Right renal cortex interstitium (tissue), 3 donors: ENCODE measurements at regions not wholly inside any gene's neighbourhood (a gene's known extent, or its start where the extent isn't known, plus 50 kb on each side); places are given as distances from the start of the nearest gene placed in this dataset.

Experiments used
- DNase-seq, 3 donors: peaks; one replicate each; pipeline ENCODE4 v3.0.0-alpha.2; 2013; ENCODE audit warnings: low read depth in 3 of 3, low spot score in 2 of 3

DNA sequence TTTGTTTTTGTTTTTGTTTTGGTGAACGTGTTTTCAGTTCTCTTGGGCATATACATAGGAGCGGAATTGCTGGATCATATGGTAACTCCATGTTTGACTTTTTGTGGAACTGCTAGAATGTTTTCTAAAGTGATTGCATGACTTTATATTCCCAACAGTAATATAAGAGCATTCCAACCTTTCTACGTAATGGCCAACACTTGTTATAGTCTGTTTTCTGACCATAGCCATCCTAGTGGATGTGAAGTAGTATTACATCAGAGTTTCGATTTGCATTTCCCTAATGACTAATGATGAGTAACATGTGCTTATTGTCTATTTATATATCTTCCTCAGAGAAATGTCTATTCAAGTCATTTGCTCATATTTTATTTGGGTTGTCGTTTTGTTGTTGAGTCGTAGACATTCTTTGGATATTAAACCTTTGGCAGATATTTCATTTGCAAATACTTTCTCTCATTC is 268.7 kb downstream of the AEBP2 start:
- DNase-seq = no peak

- DNase-seq = no peak
These were observed 270.6 kb downstream of the AEBP2 start for GRCh38 chr12:19709889-19710288.

GRCh38 chr12:19710811-19711793 is 271.8 kb downstream of the AEBP2 start:
- DNase-seq = no peak

DNA sequence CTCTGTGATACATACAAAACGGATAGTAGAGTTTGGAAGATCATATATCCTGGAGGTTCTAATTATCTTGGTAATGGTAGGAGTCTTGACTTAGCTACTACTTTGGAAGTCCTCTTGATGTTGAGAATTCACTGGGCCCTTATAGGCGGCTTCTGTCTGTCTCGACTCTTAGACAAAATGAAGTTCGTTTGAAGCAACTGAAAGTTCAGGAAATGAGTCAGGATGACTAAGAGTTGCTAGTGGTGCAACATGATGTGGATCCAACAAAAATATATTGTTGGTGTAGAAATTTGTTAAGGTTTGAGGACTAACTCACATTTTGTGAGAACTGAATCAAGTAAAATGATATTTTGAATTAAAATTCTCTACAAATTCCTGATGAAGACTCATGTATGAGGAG is 272.7 kb downstream of the AEBP2 start:
- no peak for DNase-seq

- no peak for DNase-seq
These were observed 279.1 kb downstream of the AEBP2 start for GRCh38 chr12:19718401-19718800.

GRCh38 chr12:19719672-19720071 is 280.4 kb downstream of the AEBP2 start:
- no peak for DNase-seq

DNA sequence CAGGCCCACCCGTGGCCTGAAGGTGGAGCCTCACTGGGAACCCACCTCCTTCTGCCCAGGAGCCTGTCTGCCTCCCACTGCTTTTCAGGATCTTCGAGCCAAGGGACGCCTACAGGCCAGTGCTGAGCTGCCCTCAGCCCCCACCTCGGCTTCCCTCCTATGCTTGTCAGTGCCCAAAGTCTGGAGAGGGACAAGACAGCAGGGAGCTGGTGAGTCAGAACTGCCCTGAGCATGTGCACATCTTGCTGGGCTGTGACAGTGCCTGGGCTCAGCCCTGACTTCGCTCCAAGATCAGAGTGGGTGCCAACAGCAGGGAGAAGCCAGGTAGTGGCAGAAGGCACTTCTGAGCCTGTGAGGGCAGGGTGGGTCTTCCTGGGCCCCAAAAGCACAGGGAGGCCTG is 286.8 kb downstream of the AEBP2 start:
- no peak for DNase-seq

DNA sequence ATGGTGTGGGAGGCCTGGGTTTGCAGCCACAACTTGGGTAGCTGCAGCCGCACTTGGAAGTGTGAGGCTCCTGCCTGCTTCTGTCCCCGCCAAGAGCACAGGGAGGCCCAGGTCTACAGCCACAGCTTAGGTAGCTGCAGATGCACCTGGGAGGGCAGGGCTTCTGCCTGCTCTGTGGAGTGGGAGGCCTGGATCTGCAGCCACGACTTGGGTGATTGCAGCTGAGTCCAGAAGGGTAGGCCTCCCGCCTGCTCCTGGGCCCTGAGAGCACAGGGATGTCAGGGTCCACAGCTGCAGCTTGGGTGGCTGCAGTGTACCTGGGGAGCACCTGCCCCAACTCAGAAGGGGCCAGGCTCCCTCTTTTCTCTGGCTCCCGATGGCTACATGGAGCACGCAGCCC is 287.3 kb downstream of the AEBP2 start:
- no peak for DNase-seq

- no peak for DNase-seq
These were observed 297.7 kb downstream of the AEBP2 start for GRCh38 chr12:19737019-19737418.

DNA sequence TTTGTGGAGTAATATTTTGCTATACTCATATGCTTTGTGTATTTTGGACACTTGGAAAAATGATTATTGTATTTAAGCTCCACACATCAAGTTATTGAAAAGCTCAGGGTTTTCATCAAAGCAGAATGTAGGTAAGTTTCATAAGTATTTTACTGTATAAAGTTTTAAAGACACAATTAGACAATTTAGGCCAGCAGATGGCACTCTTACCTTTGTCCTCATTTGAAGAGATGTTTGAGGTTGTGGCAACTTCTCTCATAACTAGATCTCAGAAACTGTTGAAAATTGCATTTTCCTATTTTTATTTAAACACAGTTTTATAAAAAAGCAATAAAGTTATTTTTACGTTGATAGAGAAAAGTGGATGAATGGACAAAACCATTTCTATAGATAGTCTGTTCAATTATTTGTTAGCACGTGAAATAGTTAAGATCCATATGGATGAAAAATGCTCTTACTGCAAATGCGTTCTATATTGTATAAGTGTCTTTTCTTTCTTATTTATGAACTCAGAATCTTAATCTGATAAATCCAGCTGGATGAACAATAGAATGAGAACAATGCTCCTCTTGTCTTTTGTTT is 300.0 kb downstream of the AEBP2 start:
- DNase-seq = peak; percentile 56 to 61 (median 61)

GRCh38 chr12:19740472-19741131 is 301.3 kb downstream of the AEBP2 start:
- no peak for DNase-seq

GRCh38 chr12:19741132-19741489 is 301.8 kb downstream of the AEBP2 start:
- no peak for DNase-seq

DNA sequence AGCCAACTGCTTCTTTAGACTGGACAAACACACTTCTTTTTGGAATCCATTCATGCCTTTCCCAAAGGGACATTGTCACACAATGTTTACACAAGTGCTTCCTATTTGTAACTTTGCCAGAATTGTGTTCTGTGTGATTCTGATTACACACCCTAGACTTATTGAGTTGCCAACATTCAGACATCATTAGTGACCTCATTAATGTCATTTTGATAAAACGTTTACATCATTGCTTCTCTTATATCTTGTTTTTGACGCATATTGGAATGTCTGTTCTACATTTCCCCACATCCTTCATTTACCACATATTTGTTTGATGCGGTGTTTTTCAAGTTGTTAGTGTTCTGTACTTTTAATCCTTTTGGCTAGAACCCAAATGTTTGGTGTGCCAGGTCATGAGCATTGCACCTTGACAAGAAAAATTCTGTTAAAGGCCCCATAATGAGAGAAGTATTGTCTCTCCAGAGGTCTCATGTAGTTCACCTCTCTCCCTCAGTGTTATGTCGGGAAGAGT is 305.5 kb downstream of the AEBP2 start:
- DNase-seq = no peak

DNA sequence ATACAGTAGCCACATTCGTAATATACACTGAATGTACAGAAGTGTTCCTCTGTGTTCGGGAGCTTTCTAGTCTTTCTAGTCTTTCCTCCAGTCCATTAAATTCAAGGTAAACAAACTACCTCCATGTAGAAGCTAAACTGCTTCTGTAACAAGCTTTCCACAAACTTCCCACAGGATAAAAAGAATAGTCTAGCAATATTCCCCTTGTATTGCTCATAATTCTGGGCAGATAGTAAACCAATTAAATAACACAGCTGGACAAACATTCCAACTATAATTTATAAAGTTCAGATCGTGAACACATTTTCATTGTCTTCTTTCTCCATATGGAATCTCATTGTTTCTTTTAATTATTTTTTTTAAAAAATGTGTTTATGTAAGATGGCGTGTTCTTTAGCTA is 307.2 kb downstream of the AEBP2 start:
- DNase-seq = no peak

GRCh38 chr12:19749906-19750574 is 310.7 kb downstream of the AEBP2 start:
- no peak for DNase-seq

DNA sequence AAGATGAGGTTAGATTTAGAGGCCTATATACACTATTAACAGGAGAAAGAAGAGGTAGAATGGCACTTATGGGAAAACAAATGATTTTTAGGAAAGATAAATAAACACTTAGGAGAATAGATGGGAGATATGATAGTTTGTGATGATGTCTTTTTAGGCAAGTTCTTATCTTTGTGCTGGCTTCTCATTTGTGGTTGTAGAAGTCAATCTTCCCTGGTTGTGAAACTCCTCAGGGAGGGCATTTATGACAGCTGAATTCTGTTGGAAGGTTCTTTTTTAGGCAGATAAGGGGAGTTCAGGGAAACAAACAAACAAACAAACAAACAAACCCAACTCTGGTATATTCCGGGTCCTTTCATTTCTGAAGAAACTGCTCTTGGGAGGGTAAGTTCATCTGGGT is 311.8 kb downstream of the AEBP2 start:
- no peak for DNase-seq

DNA sequence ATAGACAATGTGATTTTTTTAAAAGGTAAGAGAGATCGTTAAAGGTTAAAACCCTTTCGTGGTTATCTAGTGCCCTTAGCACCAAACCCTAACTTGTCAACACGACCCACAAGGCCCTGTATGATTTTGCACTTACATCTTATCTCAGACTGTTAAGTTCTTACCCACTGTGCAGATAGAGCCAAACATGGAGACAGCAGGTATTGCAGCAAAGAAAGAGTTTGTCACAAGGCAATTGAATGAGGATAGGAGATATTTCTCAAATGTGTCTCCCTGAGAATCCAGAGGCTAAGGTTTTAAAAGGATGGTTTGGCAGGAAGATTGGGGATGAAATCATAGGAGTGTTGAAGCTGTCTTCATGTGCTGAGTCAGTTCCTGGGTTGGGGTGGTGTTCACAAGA is 313.4 kb downstream of the AEBP2 start:
- DNase-seq = no peak

- DNase-seq = no peak
These were observed 315.8 kb downstream of the AEBP2 start for GRCh38 chr12:19755136-19755535.

DNA sequence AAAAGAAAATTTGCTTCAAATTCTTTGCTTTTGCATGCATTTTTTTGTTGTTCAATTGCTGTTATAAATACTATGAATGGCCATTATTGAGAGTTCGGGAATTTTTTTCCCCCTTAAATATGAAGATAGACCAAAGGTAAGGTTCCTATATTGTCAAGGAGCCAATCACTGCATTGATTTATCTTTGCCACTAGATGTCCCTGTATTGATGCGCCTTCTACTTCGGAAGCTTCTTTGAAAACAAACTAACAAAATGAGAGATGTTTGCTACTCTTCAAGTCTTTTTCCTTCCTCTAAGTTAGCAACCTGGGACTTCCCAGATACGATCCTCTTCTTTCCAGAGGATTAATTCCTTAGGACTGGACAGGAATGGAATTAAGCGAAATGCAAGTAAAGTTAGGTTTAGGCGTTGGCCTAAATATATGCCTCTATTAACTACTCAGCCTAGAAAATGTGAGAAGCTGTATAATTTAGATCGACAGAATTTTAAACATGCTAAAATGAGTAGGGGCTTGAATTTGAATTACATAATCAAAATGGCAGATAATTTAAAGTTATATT is 318.1 kb downstream of the AEBP2 start:
- no peak for DNase-seq

GRCh38 chr12:19759227-19759626 is 319.9 kb downstream of the AEBP2 start:
- no peak for DNase-seq

- no peak for DNase-seq
These were observed 321.3 kb downstream of the AEBP2 start for GRCh38 chr12:19760611-19761010.
